ENCODE measurements at regions not wholly inside any gene's neighbourhood (a gene's known extent, or its start where the extent isn't known, plus 50 kb on each side); places are given as distances from the start of the nearest gene placed in this dataset.

GRCh38 chr9:87431837-87432236, 65.8 kb upstream of the DAPK1 start:
- TF ChIP-seq, protein P1, sequence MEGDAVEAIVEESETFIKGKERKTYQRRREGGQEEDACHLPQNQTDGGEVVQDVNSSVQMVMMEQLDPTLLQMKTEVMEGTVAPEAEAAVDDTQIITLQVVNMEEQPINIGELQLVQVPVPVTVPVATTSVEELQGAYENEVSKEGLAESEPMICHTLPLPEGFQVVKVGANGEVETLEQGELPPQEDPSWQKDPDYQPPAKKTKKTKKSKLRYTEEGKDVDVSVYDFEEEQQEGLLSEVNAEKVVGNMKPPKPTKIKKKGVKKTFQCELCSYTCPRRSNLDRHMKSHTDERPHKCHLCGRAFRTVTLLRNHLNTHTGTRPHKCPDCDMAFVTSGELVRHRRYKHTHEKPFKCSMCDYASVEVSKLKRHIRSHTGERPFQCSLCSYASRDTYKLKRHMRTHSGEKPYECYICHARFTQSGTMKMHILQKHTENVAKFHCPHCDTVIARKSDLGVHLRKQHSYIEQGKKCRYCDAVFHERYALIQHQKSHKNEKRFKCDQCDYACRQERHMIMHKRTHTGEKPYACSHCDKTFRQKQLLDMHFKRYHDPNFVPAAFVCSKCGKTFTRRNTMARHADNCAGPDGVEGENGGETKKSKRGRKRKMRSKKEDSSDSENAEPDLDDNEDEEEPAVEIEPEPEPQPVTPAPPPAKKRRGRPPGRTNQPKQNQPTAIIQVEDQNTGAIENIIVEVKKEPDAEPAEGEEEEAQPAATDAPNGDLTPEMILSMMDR (IDR thresholded peaks at IDR 0.05): no peak
- TF ChIP-seq POLR2A (IDR thresholded peaks at IDR 0.05): no peak

Data from heart left ventricle (tissue), 13 donors.